Fibroblast of skin of left biceps (primary cell): ENCODE measurements at regions not wholly inside any gene's neighbourhood (a gene's known extent, or its start where the extent isn't known, plus 50 kb on each side); places are given as distances from the start of the nearest gene placed in this dataset.
A peak's percentile ranks its signal among the peaks of the same experiment; 100 is the strongest.
"Not testable (repeated sequence)": the region's sequence is repeated elsewhere in the genome, so short reads cannot be mapped to it uniquely, and the experiment has no call there.

Source experiments
- DNase-seq, 2 experiments: peaks; one replicate each; pipeline ENCODE4 v3.0.0-alpha.2; 2013; ENCODE audit warnings: low read depth in 2 of 2

- DNase-seq: no peak
These were observed 585.2 kb downstream of the CPS1 start for GRCh38 chr2:211141646-211142045.

DNA sequence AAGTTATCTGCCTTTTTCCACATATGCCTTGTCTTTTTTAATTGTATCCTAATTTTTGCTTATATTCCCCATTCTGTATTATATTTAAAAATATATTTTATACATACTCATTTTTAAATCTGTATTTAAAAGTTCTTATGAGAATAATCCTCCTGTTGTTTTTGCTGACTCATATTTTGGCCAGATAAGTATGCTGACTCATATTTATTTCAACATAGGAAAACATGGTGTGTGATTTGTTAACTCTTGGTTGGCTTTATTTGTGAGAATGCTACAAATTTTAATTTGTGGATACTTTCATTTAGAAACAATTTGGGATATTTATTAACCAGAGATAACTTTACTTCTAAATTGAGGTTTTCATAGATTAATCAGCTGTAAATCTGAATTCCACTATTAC is 587.7 kb downstream of the CPS1 start:
- DNase-seq: no peak

DNA sequence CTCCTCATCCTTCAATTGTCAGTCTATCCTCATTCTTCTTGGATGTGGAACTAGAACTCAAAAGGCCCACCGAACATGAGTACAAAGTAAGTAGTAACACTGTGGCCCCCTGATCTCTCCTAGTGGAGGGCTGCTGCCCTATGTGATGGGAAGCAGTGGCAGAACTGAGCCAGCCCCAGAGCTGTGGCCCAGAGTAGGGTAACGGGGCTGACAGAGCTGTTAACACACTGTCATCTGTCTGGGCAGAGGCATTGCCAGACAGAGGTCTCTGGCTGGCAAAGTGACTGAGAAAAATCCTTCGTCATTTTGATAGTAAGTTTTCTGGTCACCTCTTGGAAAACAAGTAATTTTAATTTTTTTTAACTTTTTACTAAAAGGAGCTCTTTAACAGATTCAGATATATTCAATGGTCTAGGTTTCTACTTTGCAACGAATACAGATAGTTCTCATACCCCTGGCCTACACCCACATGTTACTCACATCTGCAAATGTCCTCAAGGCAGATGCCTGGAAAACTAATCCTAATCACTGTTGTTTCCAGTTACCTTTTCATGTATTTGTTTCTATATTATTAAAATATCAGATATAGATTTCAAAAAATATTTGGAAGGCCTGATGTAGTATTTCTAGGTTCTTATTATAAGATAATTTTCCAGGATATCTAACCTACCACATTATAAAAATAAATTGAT is 588.7 kb downstream of the CPS1 start:
- no peak for DNase-seq

DNA sequence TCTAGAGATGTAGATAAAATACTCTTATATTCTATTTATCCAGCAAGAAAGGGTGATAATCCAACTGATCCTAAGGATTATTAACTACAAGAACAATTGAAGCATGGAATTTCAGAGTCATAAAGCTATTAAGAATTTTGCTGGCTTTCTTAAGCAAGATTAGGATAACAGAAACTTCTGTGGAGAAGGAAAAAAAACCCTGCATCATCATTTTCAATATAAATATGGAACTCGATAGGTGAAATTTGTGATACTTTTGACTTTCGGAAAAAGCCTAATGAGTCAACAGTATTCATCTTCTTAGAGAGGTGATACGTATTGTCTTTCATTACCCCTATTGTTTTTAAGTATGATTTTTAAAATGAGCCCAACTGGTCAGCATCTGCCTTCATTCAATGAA is 593.3 kb downstream of the CPS1 start:
- DNase-seq: no peak

GRCh38 chr2:211157211-211157610 is 600.8 kb downstream of the CPS1 start:
- DNase-seq: no peak

DNA sequence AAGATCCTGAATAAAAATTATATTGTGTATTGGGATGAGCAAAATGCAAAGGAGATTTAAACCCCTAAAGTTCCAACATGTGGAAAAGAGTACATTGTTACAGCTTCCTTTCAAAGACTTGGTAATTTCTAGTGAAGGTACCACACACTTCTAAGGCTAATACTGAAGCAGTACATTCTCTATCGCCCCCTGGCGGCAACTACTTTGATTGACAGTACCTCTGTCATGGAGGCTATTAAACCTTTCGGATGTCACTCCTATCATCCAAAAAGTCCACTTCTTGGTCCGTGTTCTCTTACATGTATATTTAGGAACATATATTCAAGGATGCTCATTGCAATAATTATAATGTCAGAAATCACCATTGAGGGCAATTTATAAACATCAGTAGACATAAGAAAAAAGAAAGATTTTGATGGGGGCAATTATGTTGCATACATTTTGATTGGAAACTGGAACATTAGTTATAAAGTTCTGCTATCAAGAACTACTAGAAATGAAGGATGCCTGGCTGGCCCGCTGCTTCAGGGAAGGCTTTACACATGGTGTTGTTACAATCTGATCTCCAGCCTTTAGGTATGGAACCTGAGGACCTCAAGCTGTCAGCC is 601.6 kb downstream of the CPS1 start:
- DNase-seq: peak; percentile 2 to 3

- DNase-seq: no peak
These were observed 603.6 kb downstream of the CPS1 start for GRCh38 chr2:211159972-211160371.

- no peak for DNase-seq
These were observed 604.8 kb downstream of the CPS1 start for GRCh38 chr2:211161236-211161635.

DNA sequence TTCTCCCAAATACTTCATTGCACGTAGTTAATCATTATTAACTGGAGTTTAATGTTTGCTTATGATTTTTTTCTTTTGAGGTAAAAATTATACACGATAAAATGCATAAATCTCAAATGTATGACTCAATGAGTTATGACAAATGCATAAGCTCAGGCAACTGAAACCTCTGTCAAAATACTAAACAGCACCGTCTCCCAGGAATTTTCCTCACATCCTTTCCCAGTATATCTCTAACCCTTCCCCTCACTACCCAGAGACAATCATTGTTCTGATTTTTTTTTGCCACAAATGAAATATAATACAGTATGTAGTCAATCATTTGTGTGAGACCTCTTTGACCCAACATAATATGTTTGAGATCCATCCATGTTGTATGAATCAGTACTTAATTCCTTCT is 606.5 kb downstream of the CPS1 start:
- DNase-seq: no peak

DNA sequence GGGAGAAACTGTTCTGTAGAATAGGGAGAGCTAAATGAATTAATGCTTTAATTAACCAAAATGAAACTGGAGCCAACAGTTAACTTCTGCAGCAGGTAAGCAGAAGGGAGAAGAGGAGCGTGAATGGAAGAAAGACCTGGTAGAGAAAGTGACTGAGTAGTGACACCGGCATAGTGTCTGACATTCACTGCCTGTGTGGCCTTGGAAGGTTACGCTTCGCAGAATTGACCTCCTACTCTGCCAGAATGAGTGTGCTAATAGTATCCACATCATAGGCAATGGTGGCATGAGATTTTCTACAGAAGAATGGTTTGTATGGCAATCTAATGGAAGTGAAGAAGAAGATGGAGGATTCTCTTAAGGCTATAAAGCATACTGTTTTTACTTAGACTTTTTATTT is 614.4 kb downstream of the CPS1 start:
- no peak for DNase-seq

GRCh38 chr2:211174021-211174420 is 617.6 kb downstream of the CPS1 start:
- DNase-seq: no peak

- no peak for DNase-seq
These were observed 618.2 kb downstream of the CPS1 start for GRCh38 chr2:211174631-211175030.

DNA sequence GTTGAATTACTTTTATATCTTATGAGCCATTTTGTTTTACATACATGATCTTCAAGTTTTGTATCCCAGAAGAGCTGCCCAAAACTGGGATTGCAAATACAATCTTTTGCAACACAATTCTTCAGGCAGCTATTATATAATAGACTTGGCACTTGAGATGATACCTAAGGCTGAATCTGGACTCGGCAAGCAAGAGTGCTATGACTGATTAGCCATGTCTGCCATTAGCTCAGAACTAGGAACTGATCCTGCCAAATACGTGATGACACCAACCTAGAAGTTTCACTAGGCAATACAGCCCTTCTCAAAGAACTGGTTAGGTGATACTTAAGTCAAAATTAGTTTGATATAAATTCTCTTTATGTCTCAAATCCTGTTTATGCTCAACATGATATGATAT is 619.6 kb downstream of the CPS1 start:
- DNase-seq: no peak

DNA sequence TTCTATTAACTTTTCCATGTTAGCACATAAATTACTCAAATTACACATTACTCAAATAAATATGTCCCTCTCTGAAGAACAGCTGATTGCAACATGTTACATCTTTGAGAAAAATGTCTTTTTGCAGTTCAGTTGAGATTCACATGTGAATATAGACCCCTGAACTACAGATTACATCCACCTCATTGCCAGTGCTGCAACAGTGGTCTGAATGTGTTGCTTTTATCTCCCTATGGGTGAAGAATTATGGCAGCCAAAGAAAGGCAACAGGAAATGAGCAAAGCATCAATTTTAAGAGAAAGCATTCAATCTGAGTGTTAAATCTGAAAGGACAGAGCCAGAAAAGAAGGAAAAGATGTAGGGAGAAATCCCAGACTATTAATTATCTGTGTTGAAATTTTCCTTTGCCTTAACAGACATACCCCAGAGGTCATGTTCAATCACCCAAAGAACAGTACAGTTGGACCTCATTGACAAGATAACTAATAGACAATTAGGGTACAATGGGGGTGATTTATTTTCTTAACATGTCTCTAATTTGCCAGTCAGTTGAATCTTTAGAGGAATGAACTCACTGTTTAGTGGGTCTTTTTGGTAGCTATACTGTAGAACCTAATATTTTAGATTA is 620.2 kb downstream of the CPS1 start:
- no peak for DNase-seq

- DNase-seq: no peak
These were observed 625.2 kb downstream of the CPS1 start for GRCh38 chr2:211181626-211182025.

DNA sequence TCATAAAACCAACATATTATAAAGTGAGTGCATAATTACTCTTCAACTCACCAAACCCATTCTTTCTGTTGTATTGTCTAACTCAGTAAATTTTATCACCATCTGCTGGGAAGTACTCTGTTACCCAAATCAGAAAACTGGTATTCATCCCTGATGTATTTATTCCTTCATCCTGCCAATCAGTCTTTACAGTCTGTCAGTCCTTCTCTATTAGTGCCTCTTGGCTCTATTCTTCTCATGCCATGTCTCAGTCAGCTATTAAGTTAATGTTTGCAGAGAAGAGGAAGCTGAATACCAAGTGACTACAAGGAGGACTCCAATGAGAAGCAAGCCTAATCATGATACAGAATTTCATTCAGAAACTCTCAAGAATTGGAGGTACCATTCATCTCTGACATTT is 631.2 kb downstream of the CPS1 start:
- no peak for DNase-seq

DNA sequence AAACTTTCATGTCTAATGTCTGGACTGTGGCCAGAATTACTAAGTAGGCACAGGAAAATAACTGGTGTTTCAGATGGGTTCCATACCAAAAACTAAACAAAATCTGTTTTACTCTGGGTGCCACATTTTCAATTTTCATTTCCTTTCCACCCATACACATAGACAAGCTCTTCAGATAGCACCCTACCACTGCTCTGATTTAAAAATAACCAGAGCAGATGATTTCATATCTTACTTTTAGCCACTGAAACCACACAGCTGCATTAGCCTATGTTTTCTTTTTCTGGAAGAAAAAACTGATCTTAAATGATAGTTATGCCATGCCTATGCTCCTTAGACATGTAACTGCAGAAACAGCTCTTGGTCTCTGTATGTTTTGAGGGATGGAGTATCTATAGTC is 647.6 kb downstream of the CPS1 start:
- DNase-seq: no peak

GRCh38 chr2:211204456-211204855 is 648.1 kb downstream of the CPS1 start:
- DNase-seq: no peak

DNA sequence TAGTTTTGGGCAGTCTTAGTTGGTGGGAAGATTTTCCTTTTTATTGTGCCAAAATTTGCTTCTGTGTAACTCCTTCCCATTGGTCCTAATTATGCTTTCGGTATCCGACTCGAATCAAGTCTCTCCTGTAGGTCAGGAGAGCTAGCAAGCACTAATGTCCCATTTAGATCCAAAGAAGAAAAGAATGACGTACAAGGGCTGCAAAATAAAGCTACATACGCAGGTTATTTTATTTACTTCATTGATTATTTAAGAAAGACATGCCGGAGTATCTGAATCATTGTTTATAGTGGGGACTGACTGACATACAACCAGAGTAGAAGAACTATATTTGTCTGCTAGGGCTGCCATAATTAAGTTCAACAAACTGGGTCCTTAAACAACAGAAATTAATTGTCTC is 648.5 kb downstream of the CPS1 start:
- no peak for DNase-seq

GRCh38 chr2:211205358-211205757 is 649.0 kb downstream of the CPS1 start:
- no peak for DNase-seq

GRCh38 chr2:211205836-211206235 is 649.4 kb downstream of the CPS1 start:
- DNase-seq: no peak

DNA sequence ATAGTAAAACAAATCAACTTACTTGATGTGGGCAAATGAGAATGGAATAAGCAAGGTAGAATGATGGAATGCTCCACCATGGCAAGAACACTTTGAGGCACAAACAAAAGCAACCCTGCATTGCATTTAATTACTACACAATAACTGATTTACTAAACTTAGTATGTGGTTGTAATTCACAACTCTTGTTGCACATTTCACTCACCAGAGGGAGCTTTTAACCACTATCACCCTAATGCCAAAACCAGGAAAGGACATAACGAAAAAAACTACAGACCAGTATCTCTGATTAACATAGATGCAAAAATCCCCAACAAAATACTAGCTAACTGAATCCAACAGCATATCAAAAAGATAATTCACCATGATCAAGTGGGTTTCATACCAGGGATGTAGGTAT is 659.8 kb downstream of the CPS1 start:
- no peak for DNase-seq

DNA sequence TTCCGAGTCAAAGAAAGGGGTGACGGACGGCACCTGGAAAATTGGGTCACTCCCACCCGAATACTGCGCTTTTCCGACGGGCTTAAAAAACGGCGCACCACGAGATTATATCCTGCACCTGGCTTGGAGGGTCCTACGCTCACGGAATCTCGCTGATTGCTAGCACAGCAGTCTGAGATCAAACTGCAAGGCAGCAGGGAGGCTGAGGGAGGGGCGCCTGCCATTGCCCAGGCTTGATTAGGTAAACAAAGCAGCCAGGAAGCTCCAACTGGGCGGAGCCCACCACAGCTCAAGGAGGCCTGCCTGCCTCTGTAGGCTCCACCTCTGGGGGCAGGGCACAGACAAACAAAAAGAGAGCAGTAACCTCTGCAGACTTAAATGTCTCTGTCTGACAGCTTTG is 663.1 kb downstream of the CPS1 start:
- DNase-seq: not testable (repeated sequence)
